GM21529 (cell line): ENCODE measurements at regions not wholly inside any gene's neighbourhood (a gene's known extent, or its start where the extent isn't known, plus 50 kb on each side); places are given as distances from the start of the nearest gene placed in this dataset.

Experiments
- ATAC-seq: cut with Tn5 transposase; IDR thresholded peaks from one replicate; pipeline ENCODE4 v1.9.1; 2021; ENCODE audit not compliant: unreplicated experiment

GRCh38 chr6:138692058-138692977, 81.3 kb upstream of the CCDC28A start:
- peak; percentile 63 for ATAC-seq

GRCh38 chr6:138692978-138693909, 80.3 kb upstream of the CCDC28A start:
- ATAC-seq, result peak; percentile 55

- no peak for ATAC-seq
Measured at GRCh38 chr6:138695193-138695592, 78.4 kb upstream of the CCDC28A start.

GRCh38 chr6:138714493-138714892, 59.1 kb upstream of the CCDC28A start:
- ATAC-seq, result no peak

- ATAC-seq, result no peak
Measured at GRCh38 chr6:138716013-138716412, 57.6 kb upstream of the CCDC28A start.

GRCh38 chr6:138716971-138717665, 56.5 kb upstream of the CCDC28A start:
- ATAC-seq, result no peak

- no peak for ATAC-seq
Measured at GRCh38 chr6:138719011-138719635, 54.4 kb upstream of the CCDC28A start.

- ATAC-seq, result no peak
Measured at GRCh38 chr6:138719744-138720143, 53.8 kb upstream of the CCDC28A start.

DNA sequence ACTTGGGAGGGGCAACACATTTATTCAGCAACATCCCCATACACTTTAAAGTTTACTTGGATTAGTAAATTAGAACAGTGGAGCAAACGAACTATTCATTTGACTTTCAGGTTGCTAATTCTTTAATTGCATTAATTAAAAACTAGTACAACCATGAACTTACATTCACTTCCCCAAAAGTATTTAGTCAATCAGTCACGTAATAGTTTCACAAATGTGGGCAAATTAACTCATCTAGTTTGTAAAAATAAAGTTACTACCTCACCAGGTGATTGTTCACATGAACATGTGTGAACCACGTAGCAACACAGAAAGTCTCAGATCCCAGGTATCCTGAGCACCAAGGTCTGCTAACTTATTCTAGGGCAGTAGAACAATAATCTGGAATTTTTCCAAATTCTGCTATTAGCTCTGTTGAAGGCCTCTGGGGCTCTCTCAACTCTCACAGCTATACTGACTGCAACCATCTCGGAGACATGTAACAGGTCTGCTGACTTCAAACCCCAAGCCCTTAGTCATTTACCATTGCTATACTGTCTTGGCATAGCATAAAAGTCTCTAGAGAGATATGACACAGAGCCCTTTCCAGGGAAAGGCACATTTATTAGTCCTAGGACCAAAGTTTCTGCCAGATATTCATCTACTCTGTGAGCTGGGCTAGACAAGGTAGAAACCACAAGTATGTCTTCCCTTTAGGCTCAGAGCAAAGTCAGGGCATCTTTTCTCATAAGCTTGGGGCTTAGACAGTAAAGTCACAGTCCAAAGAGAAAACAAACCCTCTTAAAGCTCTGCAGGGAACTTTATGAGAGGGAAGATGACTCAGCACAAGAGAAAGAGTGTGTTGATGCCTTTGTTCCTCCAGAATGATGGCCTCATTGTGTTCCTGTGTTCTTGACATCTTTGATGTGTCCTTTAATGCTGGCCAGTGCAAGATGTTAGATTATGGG, 50.9 kb upstream of the CCDC28A start:
- ATAC-seq, result no peak
